H1 (cell line): ENCODE measurements at regions not wholly inside any gene's neighbourhood (a gene's known extent, or its start where the extent isn't known, plus 50 kb on each side); places are given as distances from the start of the nearest gene placed in this dataset.

Experiments
- CTCF ChIA-PET: fragments of 300-600 bp; sonication (Branson Sonifier 250); formaldehyde crosslinking; loops from one replicate; lab custom pipeline; 2021; ENCODE audit not compliant: partially characterized antibody; lab: Charles Lee
- POLR2A ChIA-PET: fragments of 300-600 bp; sonication (Branson Sonifier 250); formaldehyde crosslinking; loops from one replicate; lab custom pipeline; 2021; ENCODE audit warnings: inconsistent platforms; ENCODE audit not compliant: partially characterized antibody; lab: Charles Lee
- DNase-seq, 2 experiments: peaks; one replicate each; pipeline versions ENCODE4 v3.0.0 to v3.0.0-alpha.2; 2010 to 2022; ENCODE audit warnings: low spot score in 2 of 2, low read depth in 1 of 2, mixed read lengths in 1 of 2
- FAIRE-seq: peaks from 2 replicates; lab custom pipeline; 2011; peaks lifted over from hg19 to GRCh38; lab: Jason Lieb, UNC
- H2AFZ ChIP-seq: 2 replicates; pipeline ENCODE4 v1.8.1; 2012; ENCODE audit warnings: low read length, inconsistent platforms
- H2AK5ac ChIP-seq: 2 replicates; pipeline ENCODE4 v1.6.1; 2013; ENCODE audit warnings: low read depth, low read length
- H2BK120ac ChIP-seq: replicated peaks from 2 replicates; pipeline ENCODE3; 2013; ENCODE audit warnings: low read depth, low read length, inconsistent platforms
- H2BK12ac ChIP-seq: 2 replicates; pipeline ENCODE4 v1.6.1; 2013; ENCODE audit warnings: low read depth, low read length
- H2BK15ac ChIP-seq: 2 replicates; pipeline ENCODE4 v1.6.1; 2013; ENCODE audit warnings: low read length
- H2BK20ac ChIP-seq: 2 replicates; pipeline ENCODE4 v1.6.1; 2013; ENCODE audit warnings: low read length
- H2BK5ac ChIP-seq: 2 replicates; pipeline ENCODE4 v1.6.1; 2013; ENCODE audit warnings: low read depth, low read length
- H3K14ac ChIP-seq: 2 replicates; pipeline ENCODE4 v1.6.1; 2013; ENCODE audit warnings: inconsistent platforms; ENCODE audit not compliant: insufficient read length
- H3K18ac ChIP-seq: 2 replicates; pipeline ENCODE4 v1.6.1; 2013; ENCODE audit warnings: low read length; ENCODE audit errors: extremely low read depth
- H3K23ac ChIP-seq: 2 replicates; pipeline ENCODE4 v1.6.1; 2013; ENCODE audit warnings: inconsistent platforms; ENCODE audit not compliant: insufficient read length
- H3K23me2 ChIP-seq: 2 replicates; pipeline ENCODE4 v1.6.1; 2013; ENCODE audit warnings: low read depth, low read length
- H3K27ac ChIP-seq: 2 replicates; pipeline ENCODE4 v1.6.1; 2011; ENCODE audit warnings: low read depth, low read length, inconsistent platforms
- H3K27me3 ChIP-seq, 4 experiments: replicated peaks in 1 of 4; 1 replicate in 1 of 4; 2 replicates in 3 of 4; pipeline versions ENCODE4 v1.6.1 to v1.8.1; 2011 to 2013; ENCODE audit warnings: low read length in 3 of 4, mild to moderate bottlenecking in 3 of 4, inconsistent platforms in 2 of 4, mixed read lengths in 2 of 4, moderate library complexity in 1 of 4; ENCODE audit not compliant: control insufficient read depth in 3 of 4, insufficient read depth in 3 of 4; ENCODE audit errors: extremely low read depth in 1 of 4
- H3K36me3 ChIP-seq, 4 experiments: 2 replicates each; pipeline versions ENCODE4 v1.6.1 to v1.8.1; 2011 to 2013; ENCODE audit warnings: mild to moderate bottlenecking in 4 of 4, low read length in 3 of 4, moderate library complexity in 2 of 4, control low read depth in 1 of 4, inconsistent platforms in 1 of 4; ENCODE audit not compliant: insufficient read depth in 4 of 4, control insufficient read depth in 2 of 4
- H3K4ac ChIP-seq: replicated peaks from 2 replicates; pipeline ENCODE3; 2013; ENCODE audit warnings: low read length, low read depth, mixed read lengths, inconsistent platforms; ENCODE audit not compliant: insufficient read length
- H3K4me1 ChIP-seq, 4 experiments: replicated peaks in 1 of 4; 1 replicate in 1 of 4; 2 replicates in 3 of 4; pipeline versions ENCODE4 v1.6.1 to v1.8.1; 2011 to 2013; ENCODE audit warnings: low read length in 3 of 4, inconsistent platforms in 2 of 4, mixed read lengths in 1 of 4; ENCODE audit not compliant: insufficient read depth in 4 of 4, control insufficient read depth in 3 of 4
- H3K4me2 ChIP-seq, 2 experiments: 2 replicates each; pipeline versions ENCODE4 v1.6.1 to v1.8.1; 2011 to 2013; ENCODE audit warnings: low read depth in 2 of 2, low read length in 2 of 2, control low read depth in 1 of 2, inconsistent platforms in 1 of 2, mild to moderate bottlenecking in 1 of 2; ENCODE audit not compliant: insufficient read depth in 1 of 2
- H3K4me3 ChIP-seq, 4 experiments: fragments of 200-600, 300-600 bp in 1 of 4; sonication (generic), shearing (Covaris generic), sonication (Bioruptor Twin) in 1 of 4; 2 replicates each; pipeline versions ENCODE4 v1.5.1 to v1.8.1; 2011 to 2016; ENCODE audit warnings: low read length in 4 of 4, low read depth in 3 of 4, control low read depth in 2 of 4, inconsistent platforms in 2 of 4, mild to moderate bottlenecking in 2 of 4, mixed read lengths in 1 of 4, moderate library complexity in 1 of 4; ENCODE audit not compliant: insufficient read depth in 2 of 4; ENCODE audit errors: extremely low read depth in 1 of 4
- H3K56ac ChIP-seq: replicated peaks from 2 replicates; pipeline ENCODE3; 2013; ENCODE audit warnings: low read depth, mild to moderate bottlenecking, mixed read lengths, low read length, inconsistent platforms; ENCODE audit not compliant: insufficient read length
- H3K79me1 ChIP-seq: 2 replicates; pipeline ENCODE4 v1.6.1; 2013; ENCODE audit warnings: low read depth, low read length, control low read depth
- H3K79me2 ChIP-seq, 2 experiments: 2 replicates each; pipeline versions ENCODE4 v1.6.1 to v1.8.1; 2012 to 2013; ENCODE audit warnings: low read length in 2 of 2, mild to moderate bottlenecking in 2 of 2, inconsistent platforms in 1 of 2; ENCODE audit not compliant: insufficient read depth in 2 of 2, control insufficient read depth in 1 of 2
- H3K9ac ChIP-seq, 4 experiments: replicated peaks in 1 of 4; 1 replicate in 1 of 4; 2 replicates in 3 of 4; pipeline versions ENCODE4 v1.6.1 to v1.8.1; 2011 to 2013; ENCODE audit warnings: low read depth in 3 of 4, low read length in 3 of 4, control low read depth in 2 of 4, mild to moderate bottlenecking in 2 of 4, moderate library complexity in 2 of 4, inconsistent platforms in 1 of 4; ENCODE audit errors: extremely low read depth in 1 of 4
- H3K9me3 ChIP-seq, 2 experiments: 2 replicates each; pipeline versions ENCODE4 v1.6.1 to v1.8.1; 2012 to 2013; ENCODE audit warnings: mild to moderate bottlenecking in 2 of 2, moderate library complexity in 2 of 2, control low read depth in 1 of 2, inconsistent platforms in 1 of 2, low read depth in 1 of 2, low read length in 1 of 2, mixed read lengths in 1 of 2; ENCODE audit not compliant: insufficient read depth in 2 of 2
- H4K20me1 ChIP-seq, 2 experiments: replicated peaks in 1 of 2; 2 replicates each; pipeline versions ENCODE3 to v1.8.1; 2011 to 2013; ENCODE audit warnings: inconsistent platforms in 2 of 2, low read length in 2 of 2, mild to moderate bottlenecking in 1 of 2; ENCODE audit not compliant: insufficient read depth in 2 of 2, control insufficient read depth in 1 of 2
- H4K5ac ChIP-seq: 2 replicates; pipeline ENCODE4 v1.6.1; 2013; ENCODE audit warnings: low read length, low read depth, mixed read lengths, inconsistent platforms; ENCODE audit not compliant: insufficient read length
- H4K8ac ChIP-seq: 2 replicates; pipeline ENCODE4 v1.8.0; 2013; ENCODE audit warnings: mild to moderate bottlenecking, moderate library complexity, low read length, inconsistent platforms; ENCODE audit not compliant: insufficient read depth; ENCODE audit errors: extremely low read depth
- H4K91ac ChIP-seq: replicated peaks from 2 replicates; pipeline ENCODE3; 2013; ENCODE audit warnings: low read length, mixed read lengths, inconsistent platforms; ENCODE audit not compliant: insufficient read length
- BCL11A ChIP-seq, 2 experiments: IDR thresholded peaks; one replicate each; pipeline ENCODE4 v1.6.1; 2011; ENCODE audit warnings: low read depth in 2 of 2, low read length in 2 of 2, mild to moderate bottlenecking in 2 of 2
- CBX5 ChIP-seq: fragments of 300-800, 300-1000 bp; sonication (generic); IDR thresholded peaks from 2 replicates; pipeline ENCODE4 v1.7.1; 2016; ENCODE audit warnings: antibody characterized with exemption, low read length, low read depth
- CBX8 ChIP-seq: fragments of 300-800, 300-1000 bp; sonication (generic); IDR thresholded peaks from 2 replicates; pipeline ENCODE4 v1.7.1; 2016; ENCODE audit warnings: low read depth, low read length, borderline replicate concordance
- E2F6 ChIP-seq: IDR thresholded peaks from 2 replicates; pipeline ENCODE4 v1.6.1; 2012; ENCODE audit warnings: inconsistent platforms
- JUN ChIP-seq: IDR thresholded peaks from 2 replicates; pipeline ENCODE4 v1.6.1; 2011; ENCODE audit warnings: low read depth, mild to moderate bottlenecking, improper control_type of control experiment, low read length
- MAFK ChIP-seq: IDR thresholded peaks from 2 replicates; pipeline ENCODE4 v1.6.1; 2012; ENCODE audit warnings: low read depth, mild to moderate bottlenecking, improper control_type of control experiment, low read length
- POLR2A ChIP-seq, 2 experiments: IDR thresholded peaks; 1 replicate in 1 of 2; 2 replicates in 1 of 2; pipeline ENCODE4 v1.6.1; 2011; ENCODE audit warnings: low read depth in 2 of 2, low read length in 2 of 2, mild to moderate bottlenecking in 2 of 2; ENCODE audit errors: control extremely low read depth in 1 of 2
- RAD21 ChIP-seq, 2 experiments: IDR thresholded peaks in 1 of 2; conservative IDR thresholded peaks in 1 of 2; 2 replicates each; pipeline ENCODE4 v1.6.1; 2011; ENCODE audit warnings: low read depth in 2 of 2, low read length in 2 of 2, improper control_type of control experiment in 1 of 2, inconsistent platforms in 1 of 2, mild to moderate bottlenecking in 1 of 2, moderate library complexity in 1 of 2
- SIX5 ChIP-seq: IDR thresholded peaks from 2 replicates; pipeline ENCODE4 v1.6.1; 2011; ENCODE audit warnings: mild to moderate bottlenecking, low read depth, low read length
- SP1 ChIP-seq: IDR thresholded peaks from 2 replicates; pipeline ENCODE4 v1.6.1; 2011; ENCODE audit warnings: low read depth, low read length
- SRF ChIP-seq: IDR thresholded peaks from 2 replicates; pipeline ENCODE4 v1.6.1; 2011; ENCODE audit warnings: mild to moderate bottlenecking, low read depth, low read length, moderate library complexity
- TAF7 ChIP-seq: optimal IDR thresholded peaks from 2 replicates; pipeline ENCODE3; 2011; ENCODE audit warnings: low read depth, mild to moderate bottlenecking, inconsistent platforms, low read length, moderate library complexity, borderline replicate concordance
- YY1 ChIP-seq: IDR thresholded peaks from 2 replicates; pipeline ENCODE4 v1.6.1; 2011; ENCODE audit warnings: low read depth, mild to moderate bottlenecking, low read length

- H3K14ac ChIP-seq = no peak overlapping the region
- H2AFZ ChIP-seq = no peak overlapping the region
- H3K79me1 ChIP-seq = no peaks in the 10 kb centered on the region
- FAIRE-seq (no peak), DNase-seq (no peak)
- H3K4me1 ChIP-seq = no peaks in the 10 kb centered on the region
- no peak overlapping the region for H3K4me2 ChIP-seq
- H2BK12ac ChIP-seq = no peak overlapping the region
- H3K27me3 ChIP-seq = no peaks in the 10 kb centered on the region
- no peak overlapping the region for H2BK20ac ChIP-seq
- no peaks in the 10 kb centered on the region for H3K36me3 ChIP-seq
- H3K18ac ChIP-seq = no peak overlapping the region
- H3K4ac ChIP-seq = no peak overlapping the region
- H2AK5ac ChIP-seq = no peak overlapping the region
- no peak overlapping the region for H3K27ac ChIP-seq
- CTCF ChIA-PET = no interaction called here
- H4K91ac ChIP-seq = no peak overlapping the region
- no peaks in the 10 kb centered on the region for H3K79me2 ChIP-seq
- H3K23ac ChIP-seq = no peak overlapping the region
- no peak overlapping the region for H3K9ac ChIP-seq
- no peak overlapping the region for H2BK5ac ChIP-seq
- POLR2A ChIA-PET = no interaction called here
- H3K9me3 ChIP-seq = no peaks in the 10 kb centered on the region
- no peak overlapping the region for H2BK120ac ChIP-seq
- no peak overlapping the region for H4K5ac ChIP-seq
- no peak overlapping the region for H2BK15ac ChIP-seq
- no peak overlapping the region for H3K56ac ChIP-seq
- no peak overlapping the region for H4K8ac ChIP-seq
- no peak overlapping the region for H3K4me3 ChIP-seq
- H3K23me2 ChIP-seq = no peaks in the 10 kb centered on the region
- H4K20me1 ChIP-seq = no peaks in the 10 kb centered on the region
- TF ChIP-seq RAD21 (IDR thresholded peaks at IDR 0.05 in 1 of 2, conservative IDR thresholded peaks at IDR 0.05 in 1 of 2; ENCODE audit: low read depth in 2 of 2, low read length in 2 of 2) (no peak), YY1 (no peak), CBX8 (no peak), CBX5 (no peak), SP1 (no peak), TAF7 (no peak), POLR2A (IDR thresholded peaks at IDR 0.05; ENCODE audit: control extremely low read depth in 1 of 2, low read depth in 2 of 2, low read length in 2 of 2) (no peak), JUN (no peak), E2F6 (no peak), SRF (no peak), MAFK (no peak), SIX5 (no peak), BCL11A (IDR thresholded peaks at IDR 0.05; ENCODE audit: low read depth in 2 of 2, low read length in 2 of 2) (no peak)
Measured at GRCh38 chr3:154981201-154981600, 98.9 kb upstream of the MME start.
